HL-60 (cell line): ENCODE measurements at regions not wholly inside any gene's neighbourhood (a gene's known extent, or its start where the extent isn't known, plus 50 kb on each side); places are given as distances from the start of the nearest gene placed in this dataset.

Experiments used
- DNase-seq, 2 experiments: peaks; one replicate each; pipeline ENCODE4 v3.0.0-alpha.2; 2010 to 2020; ENCODE audit warnings: low read depth in 1 of 2, low spot score in 1 of 2
- H3K27ac ChIP-seq: fragments of 250-450 bp; sonication (Bioruptor Pico); replicated peaks from 2 replicates; pipeline ENCODE4 v1.5.1; 2020; ENCODE audit warnings: mild to moderate bottlenecking, moderate library complexity
- H3K27me3 ChIP-seq: fragments of 250-450 bp; sonication (Bioruptor Pico); 2 replicates; pipeline ENCODE4 v1.5.1; 2021; ENCODE audit warnings: mild to moderate bottlenecking, moderate library complexity; ENCODE audit not compliant: insufficient read depth, poor library complexity, severe bottlenecking
- H3K4me3 ChIP-seq: replicated peaks from 2 replicates; pipeline ENCODE4 v1.5.1; 2011; ENCODE audit warnings: mild to moderate bottlenecking, control low read depth, low read length; ENCODE audit not compliant: insufficient read depth
- CTCF ChIP-seq: IDR thresholded peaks from one replicate; pipeline ENCODE4 v1.5.1; 2011; ENCODE audit warnings: low read length, control low read depth, inconsistent platforms; ENCODE audit not compliant: insufficient read depth
- GABPA ChIP-seq: IDR thresholded peaks from 2 replicates; pipeline ENCODE4 v1.6.1; 2012; ENCODE audit warnings: low read depth
- POLR2AphosphoS5 ChIP-seq: IDR thresholded peaks from 2 replicates; pipeline ENCODE4 v1.6.1; 2012; ENCODE audit warnings: low read depth
- SPI1 ChIP-seq: IDR thresholded peaks from 2 replicates; pipeline ENCODE4 v1.6.1; 2012; ENCODE audit warnings: low read depth, mild to moderate bottlenecking, borderline replicate concordance
- TF ChIP-seq, protein P1 (sequence below): IDR thresholded peaks from 2 replicates; pipeline ENCODE4 v1.6.1; 2012; ENCODE audit warnings: low read depth; ENCODE audit not compliant: insufficient replicate concordance

- TF ChIP-seq SPI1 (no peak), POLR2AphosphoS5 (no peak), CTCF (no peak), GABPA (no peak)
- TF ChIP-seq, protein P1, sequence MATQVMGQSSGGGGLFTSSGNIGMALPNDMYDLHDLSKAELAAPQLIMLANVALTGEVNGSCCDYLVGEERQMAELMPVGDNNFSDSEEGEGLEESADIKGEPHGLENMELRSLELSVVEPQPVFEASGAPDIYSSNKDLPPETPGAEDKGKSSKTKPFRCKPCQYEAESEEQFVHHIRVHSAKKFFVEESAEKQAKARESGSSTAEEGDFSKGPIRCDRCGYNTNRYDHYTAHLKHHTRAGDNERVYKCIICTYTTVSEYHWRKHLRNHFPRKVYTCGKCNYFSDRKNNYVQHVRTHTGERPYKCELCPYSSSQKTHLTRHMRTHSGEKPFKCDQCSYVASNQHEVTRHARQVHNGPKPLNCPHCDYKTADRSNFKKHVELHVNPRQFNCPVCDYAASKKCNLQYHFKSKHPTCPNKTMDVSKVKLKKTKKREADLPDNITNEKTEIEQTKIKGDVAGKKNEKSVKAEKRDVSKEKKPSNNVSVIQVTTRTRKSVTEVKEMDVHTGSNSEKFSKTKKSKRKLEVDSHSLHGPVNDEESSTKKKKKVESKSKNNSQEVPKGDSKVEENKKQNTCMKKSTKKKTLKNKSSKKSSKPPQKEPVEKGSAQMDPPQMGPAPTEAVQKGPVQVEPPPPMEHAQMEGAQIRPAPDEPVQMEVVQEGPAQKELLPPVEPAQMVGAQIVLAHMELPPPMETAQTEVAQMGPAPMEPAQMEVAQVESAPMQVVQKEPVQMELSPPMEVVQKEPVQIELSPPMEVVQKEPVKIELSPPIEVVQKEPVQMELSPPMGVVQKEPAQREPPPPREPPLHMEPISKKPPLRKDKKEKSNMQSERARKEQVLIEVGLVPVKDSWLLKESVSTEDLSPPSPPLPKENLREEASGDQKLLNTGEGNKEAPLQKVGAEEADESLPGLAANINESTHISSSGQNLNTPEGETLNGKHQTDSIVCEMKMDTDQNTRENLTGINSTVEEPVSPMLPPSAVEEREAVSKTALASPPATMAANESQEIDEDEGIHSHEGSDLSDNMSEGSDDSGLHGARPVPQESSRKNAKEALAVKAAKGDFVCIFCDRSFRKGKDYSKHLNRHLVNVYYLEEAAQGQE: no peak
- Histone ChIP-seq H3K27ac (no peak overlapping the region), H3K4me3 (no peak overlapping the region), H3K27me3 (no peaks in the 10 kb centered on the region)
- DNase-seq: no peak
Measured at GRCh38 chr3:1623896-1624295, 474.8 kb upstream of the CNTN4 start.

- Histone ChIP-seq H3K27me3 (no peaks in the 10 kb centered on the region), H3K4me3 (no peak overlapping the region), H3K27ac (no peak overlapping the region)
- no peak for TF ChIP-seq GABPA
- TF ChIP-seq CTCF: no peak
- TF ChIP-seq POLR2AphosphoS5: no peak
- DNase-seq: no peak
Measured at GRCh38 chr3:1632128-1632527, 466.5 kb upstream of the CNTN4 start.

GRCh38 chr3:1661839-1662238, 436.8 kb upstream of the CNTN4 start:
- no peak for DNase-seq
- H3K27me3 ChIP-seq: no peaks in the 10 kb centered on the region
- TF ChIP-seq, protein P1: no peak
- H3K27ac ChIP-seq: no peak overlapping the region
- no peak overlapping the region for H3K4me3 ChIP-seq

DNA sequence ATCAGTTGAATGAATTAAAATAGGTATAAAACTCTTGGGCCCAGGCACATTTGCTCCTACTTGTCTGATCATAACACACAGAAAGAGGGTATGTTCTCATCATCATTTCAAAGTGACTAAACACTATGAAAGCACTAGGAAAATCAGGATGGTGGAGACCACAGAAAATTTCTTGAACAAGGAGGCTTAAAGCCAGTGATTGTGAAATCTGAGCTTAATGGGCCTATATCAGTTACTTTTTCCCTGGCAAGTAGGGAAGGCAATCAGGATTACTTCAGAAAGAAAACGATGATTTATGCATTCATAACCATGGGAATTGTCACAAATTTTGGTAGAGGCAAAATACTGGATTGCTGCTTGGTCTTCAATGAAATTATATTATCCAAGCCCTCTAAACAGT, 434.4 kb upstream of the CNTN4 start:
- no peak for DNase-seq
- no peaks in the 10 kb centered on the region for H3K27me3 ChIP-seq
- no peak overlapping the region for H3K27ac ChIP-seq
- TF ChIP-seq SPI1: no peak
- TF ChIP-seq, protein P1: no peak
- TF ChIP-seq CTCF: no peak
- TF ChIP-seq POLR2AphosphoS5: no peak
- TF ChIP-seq GABPA: no peak
- no peak overlapping the region for H3K4me3 ChIP-seq
